Gastrocnemius medialis (tissue), 4 donors: ENCODE measurements at regions not wholly inside any gene's neighbourhood (a gene's known extent, or its start where the extent isn't known, plus 50 kb on each side); places are given as distances from the start of the nearest gene placed in this dataset.

Source experiments
- CTCF ChIP-seq, 5 experiments: fragments of 450-650 bp in 3 of 5; fragments of 200-600 bp in 2 of 5; sonication (generic) in 2 of 5; IDR thresholded peaks in 4 of 5; conservative IDR thresholded peaks in 1 of 5; 1 replicate in 4 of 5; 2 replicates in 1 of 5; pipeline ENCODE4 v1.5.1; 2016 to 2019; ENCODE audit warnings: antibody characterized with exemption in 5 of 5, mild to moderate bottlenecking in 3 of 5, moderate library complexity in 3 of 5
- POLR2A ChIP-seq, 2 donors: fragments of 450-650 bp; IDR thresholded peaks; one replicate each; pipeline ENCODE4 v1.6.1; 2017; ENCODE audit warnings: antibody characterized with exemption in 2 of 2, mild to moderate bottlenecking in 2 of 2, moderate library complexity in 2 of 2

- no peak for TF ChIP-seq CTCF (IDR thresholded peaks at IDR 0.05 in 4 of 5, conservative IDR thresholded peaks at IDR 0.05 in 1 of 5)
- TF ChIP-seq POLR2A (IDR thresholded peaks at IDR 0.05), result no peak
Observed at GRCh38 chr5:72702881-72703434, 113.5 kb upstream of the TNPO1 start.
